COLO668 (cell line): ENCODE measurements at regions not wholly inside any gene's neighbourhood (a gene's known extent, or its start where the extent isn't known, plus 50 kb on each side); places are given as distances from the start of the nearest gene placed in this dataset.

Experiments used
- DNase-seq: peaks from one replicate; lab custom pipeline; 2025; ENCODE audit not compliant: unreplicated experiment; lab: John Stamatoyannopoulos, UW

GRCh38 chr5:89380635-89381034 lies 497.7 kb upstream of the MEF2C start:
- no peak for DNase-seq

GRCh38 chr5:89377767-89378455 lies 494.9 kb upstream of the MEF2C start:
- no peak for DNase-seq

- peak; percentile 1 for DNase-seq
Measured at GRCh38 chr5:89374818-89375521, 492.0 kb upstream of the MEF2C start.

- DNase-seq, result peak; percentile 75
Measured at GRCh38 chr5:89374144-89374784, 491.3 kb upstream of the MEF2C start.

- no peak for DNase-seq
Measured at GRCh38 chr5:89372176-89372575, 489.2 kb upstream of the MEF2C start.

GRCh38 chr5:89371646-89372045 lies 488.7 kb upstream of the MEF2C start:
- no peak for DNase-seq

GRCh38 chr5:89359046-89359445 lies 476.1 kb upstream of the MEF2C start:
- DNase-seq, result no peak

- no peak for DNase-seq
Measured at GRCh38 chr5:89353837-89354551, 471.0 kb upstream of the MEF2C start.

- no peak for DNase-seq
Measured at GRCh38 chr5:89351975-89352374, 469.0 kb upstream of the MEF2C start.

- DNase-seq, result no peak
Measured at GRCh38 chr5:89351222-89351621, 468.2 kb upstream of the MEF2C start.

GRCh38 chr5:89350684-89351083 lies 467.7 kb upstream of the MEF2C start:
- DNase-seq, result no peak

GRCh38 chr5:89349246-89349980 lies 466.4 kb upstream of the MEF2C start:
- DNase-seq, result no peak

- DNase-seq, result no peak
Measured at GRCh38 chr5:89346573-89346972, 463.6 kb upstream of the MEF2C start.

GRCh38 chr5:89343666-89344065 lies 460.7 kb upstream of the MEF2C start:
- DNase-seq, result peak; percentile 52

- no peak for DNase-seq
Measured at GRCh38 chr5:89342106-89342876, 459.3 kb upstream of the MEF2C start.

GRCh38 chr5:89338935-89339334 lies 456.0 kb upstream of the MEF2C start:
- no peak for DNase-seq

- DNase-seq, result no peak
Measured at GRCh38 chr5:89336111-89336510, 453.1 kb upstream of the MEF2C start.

GRCh38 chr5:89330140-89330539 lies 447.2 kb upstream of the MEF2C start:
- DNase-seq, result no peak

GRCh38 chr5:89327608-89328007 lies 444.6 kb upstream of the MEF2C start:
- no peak for DNase-seq

GRCh38 chr5:89324990-89325389 lies 442.0 kb upstream of the MEF2C start:
- no peak for DNase-seq
